CD4-positive, alpha-beta T cell treated with Interleukin-15 for 4 hours (primary cell): ENCODE measurements at regions not wholly inside any gene's neighbourhood (a gene's known extent, or its start where the extent isn't known, plus 50 kb on each side); places are given as distances from the start of the nearest gene placed in this dataset.
"Not testable (repeated sequence)": the region's sequence is repeated elsewhere in the genome, so short reads cannot be mapped to it uniquely, and the experiment has no call there.

Source experiments
- DNase-seq: peaks from one replicate; pipeline ENCODE4 v3.0.0-alpha.2; 2020; ENCODE audit warnings: low spot score

- DNase-seq = no peak
Measured at GRCh38 chr10:108597657-108598319, 1325.5 kb downstream of the XPNPEP1 start.

GRCh38 chr10:108597031-108597430, 1326.3 kb downstream of the XPNPEP1 start:
- no peak for DNase-seq

DNA sequence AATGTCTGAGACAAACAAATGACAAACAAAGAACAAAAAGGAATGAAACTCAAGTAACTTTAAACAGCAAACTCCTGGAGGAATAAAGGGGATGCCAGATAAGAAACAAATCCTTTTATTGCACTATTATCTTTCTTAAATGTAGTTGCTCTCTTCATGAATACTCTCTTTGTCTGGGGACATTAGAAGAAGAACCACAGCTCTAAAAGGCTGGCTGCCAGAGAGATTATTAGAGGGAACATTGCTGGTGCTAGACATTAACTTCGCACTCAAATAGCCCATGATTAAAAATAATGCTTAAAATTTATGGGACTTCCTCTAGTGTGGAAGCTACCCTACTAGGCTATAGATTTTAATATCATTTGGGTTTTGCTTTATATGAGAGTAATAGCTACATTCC, 1330.4 kb downstream of the XPNPEP1 start:
- DNase-seq = no peak

DNA sequence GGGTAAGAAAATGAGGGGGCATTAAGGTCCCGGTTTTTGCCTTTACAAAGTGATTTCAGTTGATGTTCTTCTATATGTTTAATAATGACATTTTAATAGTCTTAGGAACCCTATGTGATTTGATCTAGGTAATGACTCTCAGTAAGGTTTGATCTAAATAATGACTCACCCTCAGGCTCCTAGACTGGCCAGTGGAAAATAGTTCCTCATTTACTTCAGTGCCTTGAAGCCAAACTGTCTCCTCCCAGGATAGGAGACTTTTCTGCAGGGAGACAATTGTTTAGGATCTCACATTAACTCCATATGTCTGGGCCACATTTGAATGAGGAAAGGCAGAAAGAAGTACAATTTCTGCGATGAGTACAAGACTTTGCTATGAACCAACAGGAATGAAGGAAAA, 1331.9 kb downstream of the XPNPEP1 start:
- DNase-seq = no peak

DNA sequence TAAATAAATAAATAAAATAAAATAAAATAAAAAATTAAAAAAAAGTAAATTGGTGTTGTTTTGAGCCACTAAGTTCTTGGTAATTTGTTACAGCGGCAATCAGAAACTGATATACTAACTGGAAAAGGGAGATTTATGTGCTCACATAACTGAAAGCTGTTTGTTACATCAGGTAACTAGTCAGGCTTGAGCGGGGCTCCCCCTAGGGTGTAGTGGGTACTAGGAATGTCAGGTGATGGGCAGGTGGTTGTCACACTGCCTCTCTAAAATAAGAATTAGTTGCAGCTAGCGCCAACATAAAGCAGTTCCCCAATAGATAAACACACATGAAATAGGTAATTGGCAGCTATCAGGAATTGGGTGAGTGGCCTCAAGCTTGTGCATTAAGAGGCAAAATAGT, 1336.9 kb downstream of the XPNPEP1 start:
- no peak for DNase-seq

GRCh38 chr10:108583877-108584276, 1339.4 kb downstream of the XPNPEP1 start:
- no peak for DNase-seq

DNA sequence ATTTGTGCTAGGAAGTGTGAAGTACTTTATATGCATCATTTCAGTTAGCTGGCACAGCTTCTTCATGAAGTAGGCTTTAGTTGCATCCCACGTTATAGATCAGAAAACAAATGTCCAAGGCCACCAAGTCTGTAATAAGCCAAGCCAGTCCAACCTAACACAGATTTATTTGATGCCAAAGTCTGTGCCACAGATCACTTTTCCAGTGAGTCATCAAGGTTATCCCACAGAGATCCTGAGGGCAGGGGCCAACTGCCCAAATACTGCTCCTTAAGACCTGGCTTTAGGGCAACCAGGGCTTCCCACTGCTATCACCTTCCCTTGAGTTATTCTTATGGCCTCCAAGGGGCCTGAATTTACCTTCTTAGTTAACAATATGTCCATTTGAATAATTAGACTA, 1340.4 kb downstream of the XPNPEP1 start:
- no peak for DNase-seq

GRCh38 chr10:108582387-108582786, 1340.9 kb downstream of the XPNPEP1 start:
- no peak for DNase-seq

GRCh38 chr10:108578258-108578657, 1345.1 kb downstream of the XPNPEP1 start:
- DNase-seq = no peak

GRCh38 chr10:108574233-108574632, 1349.1 kb downstream of the XPNPEP1 start:
- DNase-seq = no peak

DNA sequence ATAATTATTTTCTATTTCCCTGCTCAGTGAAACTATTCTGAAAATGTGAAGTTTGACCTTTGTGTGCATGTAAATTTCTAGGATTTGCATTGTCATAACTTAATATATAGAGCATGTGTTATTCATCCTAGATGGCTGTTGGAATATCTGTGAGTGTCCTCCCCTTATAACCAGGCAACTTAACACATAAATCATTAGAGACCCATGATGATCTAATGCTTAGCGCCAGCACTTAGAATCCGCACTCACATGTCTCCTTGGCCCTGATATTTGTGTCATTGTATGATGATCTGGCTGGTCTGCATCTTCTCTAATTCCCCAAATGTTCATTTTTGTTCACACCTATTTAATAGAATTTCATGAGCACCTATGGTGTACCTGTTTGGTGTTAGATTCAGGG, 1354.5 kb downstream of the XPNPEP1 start:
- DNase-seq = no peak

DNA sequence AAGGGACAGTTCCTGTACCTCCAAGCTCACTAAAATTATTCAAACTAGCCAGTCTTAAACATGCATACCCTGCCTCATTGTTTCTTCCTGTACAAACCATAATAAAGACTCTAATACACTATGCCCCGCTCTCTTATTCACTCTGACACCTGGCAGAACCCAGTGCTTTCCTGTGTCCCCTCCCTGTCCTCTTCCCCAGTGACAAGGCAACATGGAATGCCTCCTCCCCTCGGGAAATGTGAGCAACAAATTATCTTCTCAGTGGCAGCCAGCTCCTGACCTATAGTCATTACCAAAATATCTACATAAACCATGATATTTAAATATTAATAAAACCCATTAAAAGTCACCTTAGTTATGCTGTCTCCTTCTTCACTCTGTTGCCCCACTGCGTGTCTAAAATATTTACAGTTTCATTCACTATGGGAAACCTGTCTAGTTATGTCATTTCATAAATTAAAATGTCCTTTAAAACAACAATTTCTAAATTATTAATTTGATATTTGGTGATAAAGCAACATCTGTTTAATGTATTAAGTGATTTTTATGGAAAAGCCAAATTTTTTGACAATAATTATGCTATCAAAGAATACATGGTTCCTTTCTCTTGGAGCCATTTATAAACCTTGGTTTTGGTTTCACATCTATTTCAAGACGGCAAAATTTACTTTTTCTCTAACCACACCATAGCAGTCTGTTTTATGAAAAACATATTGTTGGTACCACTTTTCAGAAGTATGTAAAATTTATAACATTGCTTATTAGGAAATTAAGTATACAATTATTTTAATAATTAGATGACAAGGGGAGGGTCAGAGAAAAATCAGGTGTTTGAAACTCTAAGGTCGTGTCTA, 1355.2 kb downstream of the XPNPEP1 start:
- no peak for DNase-seq

- no peak for DNase-seq
Measured at GRCh38 chr10:108566316-108567107, 1356.8 kb downstream of the XPNPEP1 start.

- no peak for DNase-seq
Measured at GRCh38 chr10:108562105-108562504, 1361.2 kb downstream of the XPNPEP1 start.

DNA sequence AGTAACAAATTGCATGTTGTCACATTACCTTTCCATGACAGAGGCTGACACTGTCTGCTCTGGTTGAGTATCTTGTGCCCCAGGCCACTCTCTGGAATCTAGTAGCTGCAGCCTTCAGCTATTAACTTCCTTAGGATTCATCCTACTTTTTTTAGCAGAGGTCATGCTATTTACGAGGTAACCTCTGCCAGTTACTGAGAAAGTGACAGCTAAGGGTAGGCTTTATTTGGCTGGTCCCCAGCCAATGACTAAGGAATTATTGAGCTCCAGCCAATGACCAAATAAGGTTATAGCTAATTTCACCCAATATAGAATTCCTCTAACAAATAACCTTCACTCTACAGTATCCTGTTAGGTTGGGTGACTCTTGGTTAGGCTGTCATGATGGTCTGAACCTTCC, 1361.7 kb downstream of the XPNPEP1 start:
- no peak for DNase-seq

DNA sequence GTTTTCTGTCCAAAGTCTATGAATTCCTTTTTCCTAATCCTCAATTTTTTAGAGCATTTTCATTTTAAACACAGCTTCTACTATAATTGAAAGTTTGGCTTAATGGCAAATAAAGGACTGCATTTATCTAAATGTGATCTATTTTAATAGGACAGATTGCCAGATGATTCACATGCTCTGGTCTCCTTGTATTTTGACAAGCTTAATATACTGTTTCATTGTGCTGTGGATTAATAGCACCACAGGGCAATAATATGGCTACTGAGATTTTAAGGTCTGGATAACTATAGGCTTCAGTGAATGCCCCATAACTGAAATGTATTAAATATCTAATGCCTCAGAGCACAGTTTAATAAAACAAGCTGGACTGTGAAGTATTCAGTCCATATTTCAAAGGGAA, 1362.8 kb downstream of the XPNPEP1 start:
- no peak for DNase-seq

DNA sequence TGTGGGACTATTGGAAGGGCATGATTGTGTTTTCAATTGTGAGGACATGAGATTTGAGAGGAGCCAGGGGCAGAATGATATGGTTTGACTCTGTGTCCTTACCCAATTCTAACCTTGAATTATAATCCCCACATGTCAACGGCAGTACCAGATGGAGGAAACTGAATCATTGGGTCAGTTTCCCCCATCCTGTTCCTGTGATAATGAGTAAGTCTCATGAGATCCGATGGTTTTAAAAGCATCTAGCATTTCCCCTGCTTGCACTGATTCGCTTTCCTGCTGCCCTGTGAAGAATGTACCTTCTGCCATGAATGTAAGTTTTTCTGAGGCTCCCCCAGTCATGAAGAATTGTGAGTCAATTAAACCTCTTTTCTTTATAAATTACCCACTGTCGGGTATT, 1367.1 kb downstream of the XPNPEP1 start:
- DNase-seq = no peak

GRCh38 chr10:108545921-108546320, 1377.4 kb downstream of the XPNPEP1 start:
- DNase-seq = no peak

DNA sequence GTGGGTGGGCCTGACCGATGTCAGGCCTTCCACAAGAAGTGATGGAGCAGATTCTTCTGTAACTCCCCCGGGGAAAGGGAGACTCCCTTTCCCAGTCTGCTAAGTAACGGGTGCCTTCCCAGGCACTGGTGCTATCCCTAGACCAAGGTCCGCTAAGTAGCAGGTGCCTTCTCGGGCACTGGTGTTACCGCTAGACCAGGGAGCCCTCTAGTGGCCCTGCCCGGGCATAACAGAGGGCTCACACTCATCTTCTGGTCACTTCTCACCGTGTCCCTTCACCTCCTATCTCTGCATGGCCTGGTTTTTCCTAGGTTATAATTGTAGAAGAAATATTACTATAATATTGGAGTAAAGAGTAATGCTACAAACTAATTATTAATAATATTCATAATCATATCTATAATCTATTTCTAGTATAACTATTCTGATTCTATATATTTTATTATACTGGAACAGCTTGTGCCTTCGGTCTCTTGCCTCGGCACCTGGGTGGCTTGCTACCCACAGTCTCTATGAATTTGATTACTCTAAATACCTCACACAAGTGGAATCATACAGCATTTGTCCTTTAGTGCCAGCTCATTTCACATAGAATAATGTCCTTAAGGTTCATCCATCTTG, 1378.7 kb downstream of the XPNPEP1 start:
- peak; percentile 6 for DNase-seq

GRCh38 chr10:108533551-108533950, 1369.0 kb upstream of the SORCS1 start:
- not testable (repeated sequence) for DNase-seq

GRCh38 chr10:108523016-108523800, 1358.7 kb upstream of the SORCS1 start:
- DNase-seq = no peak
